PC-3 (cell line): ENCODE measurements at regions not wholly inside any gene's neighbourhood (a gene's known extent, or its start where the extent isn't known, plus 50 kb on each side); places are given as distances from the start of the nearest gene placed in this dataset.

Experiments
- ATAC-seq: fragments of 200-7000 bp; cut with Tn5 transposase; 2 replicates; pipeline ENCODE4 v1.9.1; 2020; ENCODE audit warnings: mild to moderate bottlenecking, moderate library complexity
- BruUV-seq: library from RNA; stranded (reverse); fragments of 400-500 nt; replicated peaks from 2 replicates; lab custom pipeline; 2021; lab: Mats Ljungman, UMichigan
- CTCF ChIA-PET: fragments of 300-600 bp; sonication (Branson Sonifier 250); formaldehyde crosslinking; loops from one replicate; lab custom pipeline; 2022; ENCODE audit warnings: antibody characterized with exemption; lab: Charles Lee
- POLR2A ChIA-PET: fragments of 300-600 bp; sonication (Branson Sonifier 250); formaldehyde crosslinking; loops from one replicate; lab custom pipeline; 2022; ENCODE audit warnings: antibody characterized with exemption; ENCODE audit not compliant: unreplicated experiment; lab: Charles Lee
- DNase-seq: peaks from one replicate; pipeline ENCODE4 v3.0.0-alpha.2; 2015
- H2AFZ ChIP-seq: fragments of 300-600 bp; sonication (generic); 2 replicates; pipeline ENCODE4 v1.6.0; 2016; ENCODE audit warnings: antibody characterized with exemption, low read length
- H3F3A ChIP-seq: fragments of 300-600 bp; sonication (generic); one replicate; pipeline ENCODE4 v1.6.0; 2017; ENCODE audit warnings: antibody characterized with exemption, low read length, control low read depth, mild to moderate bottlenecking; ENCODE audit not compliant: unreplicated experiment
- H3K27ac ChIP-seq: fragments of 300-600 bp; sonication (generic); 2 replicates; pipeline ENCODE4 v1.5.1; 2016; ENCODE audit warnings: mild to moderate bottlenecking, low read length
- H3K27me3 ChIP-seq: fragments of 300-600 bp; sonication (generic); 2 replicates; pipeline ENCODE4 v1.6.1; 2016; ENCODE audit warnings: low read length, mixed read lengths
- H3K36me3 ChIP-seq: fragments of 300-600 bp; sonication (generic); 2 replicates; pipeline ENCODE4 v1.6.1; 2016; ENCODE audit warnings: low read depth, mixed run types, low read length, mixed read lengths
- H3K4me1 ChIP-seq: fragments of 300-600 bp; sonication (generic); 2 replicates; pipeline ENCODE4 v1.5.1; 2016; ENCODE audit warnings: low read length; ENCODE audit not compliant: insufficient read depth
- H3K4me2 ChIP-seq: fragments of 300-600 bp; sonication (generic); 2 replicates; pipeline ENCODE4 v1.6.0; 2016; ENCODE audit warnings: low read length
- H3K4me3 ChIP-seq: fragments of 300-600 bp; sonication (generic); 2 replicates; pipeline ENCODE4 v1.5.1; 2016; ENCODE audit warnings: mild to moderate bottlenecking, low read length, mixed read lengths
- H3K79me2 ChIP-seq: fragments of 300-600 bp; sonication (generic); 2 replicates; pipeline ENCODE4 v1.6.1; 2017; ENCODE audit warnings: low read length, mixed read lengths
- H3K9ac ChIP-seq: fragments of 300-600 bp; sonication (generic); 2 replicates; pipeline ENCODE4 v1.6.0; 2016; ENCODE audit warnings: mild to moderate bottlenecking, low read length
- H3K9me2 ChIP-seq: fragments of 300-600 bp; sonication (generic); replicated peaks from 2 replicates; pipeline ENCODE4 v1.6.1; 2016; ENCODE audit warnings: mixed run types, low read length, mixed read lengths
- H3K9me3 ChIP-seq: fragments of 300-600 bp; sonication (generic); 2 replicates; pipeline ENCODE4 v1.6.1; 2016; ENCODE audit warnings: low read length, mixed read lengths
- H4K20me1 ChIP-seq: fragments of 300-600 bp; sonication (generic); 2 replicates; pipeline ENCODE4 v1.6.1; 2016; ENCODE audit warnings: low read length, mixed read lengths
- EZH2 ChIP-seq: fragments of 300-600 bp; sonication (generic); IDR thresholded peaks from one replicate; pipeline ENCODE4 v1.6.1; 2017; ENCODE audit warnings: antibody characterized with exemption, mild to moderate bottlenecking, low read length; ENCODE audit not compliant: unreplicated experiment
- EZH2phosphoT487 ChIP-seq: fragments of 300-600 bp; sonication (generic); IDR thresholded peaks from 2 replicates; pipeline ENCODE4 v1.6.1; 2018; ENCODE audit warnings: mild to moderate bottlenecking, antibody characterized with exemption, low read length, borderline replicate concordance
- intact Hi-C: fragments of 100-400 bp; cut with micrococcal nuclease; formaldehyde crosslinking; loops from 2 replicates; pipeline ENCODE4 v1.9.0; 2023
- TF ChIP-seq, protein P1 (sequence below): fragments of 300-600 bp; sonication (generic); conservative IDR thresholded peaks from 2 replicates; pipeline ENCODE4 v1.5.1; 2017; ENCODE audit warnings: antibody characterized with exemption, low read depth, mild to moderate bottlenecking, low read length

DNA sequence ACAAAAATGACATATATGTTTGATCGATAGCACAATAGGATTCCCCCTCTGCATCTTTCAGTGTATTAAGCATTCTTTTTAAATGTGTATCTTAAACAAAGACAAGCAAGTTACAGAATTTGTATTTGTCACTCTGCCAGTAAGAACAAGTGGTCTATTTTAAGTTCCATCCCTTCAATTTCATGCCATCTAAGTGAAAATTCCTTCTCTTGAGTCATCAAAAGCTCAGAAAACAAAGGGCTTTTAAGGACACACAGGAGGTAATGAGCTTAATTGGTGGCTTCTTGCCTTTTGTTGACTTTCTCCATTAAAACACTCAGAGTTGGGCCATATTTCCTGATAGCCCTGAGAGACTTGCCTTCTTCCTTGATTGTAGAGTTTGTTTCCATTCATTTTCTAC is 547.8 kb downstream of the TENT5A start:
- H3K9me3 ChIP-seq: no peaks in the 10 kb centered on the region
- POLR2A ChIA-PET: no interaction called here
- no TSS peak for BruUV-seq
- H3K4me2 ChIP-seq: no peak overlapping the region
- H3F3A ChIP-seq: no peaks in the 10 kb centered on the region
- no peak for DNase-seq
- no peak overlapping the region for H3K4me3 ChIP-seq
- H4K20me1 ChIP-seq: no peaks in the 10 kb centered on the region
- H3K27ac ChIP-seq: no peak overlapping the region
- H3K9ac ChIP-seq: no peak overlapping the region
- no peaks in the 10 kb centered on the region for H3K9me2 ChIP-seq
- CTCF ChIA-PET: no interaction called here
- H2AFZ ChIP-seq: no peak overlapping the region
- ATAC-seq: no peak
- TF ChIP-seq EZH2phosphoT487: no peak
- TF ChIP-seq, protein P1, sequence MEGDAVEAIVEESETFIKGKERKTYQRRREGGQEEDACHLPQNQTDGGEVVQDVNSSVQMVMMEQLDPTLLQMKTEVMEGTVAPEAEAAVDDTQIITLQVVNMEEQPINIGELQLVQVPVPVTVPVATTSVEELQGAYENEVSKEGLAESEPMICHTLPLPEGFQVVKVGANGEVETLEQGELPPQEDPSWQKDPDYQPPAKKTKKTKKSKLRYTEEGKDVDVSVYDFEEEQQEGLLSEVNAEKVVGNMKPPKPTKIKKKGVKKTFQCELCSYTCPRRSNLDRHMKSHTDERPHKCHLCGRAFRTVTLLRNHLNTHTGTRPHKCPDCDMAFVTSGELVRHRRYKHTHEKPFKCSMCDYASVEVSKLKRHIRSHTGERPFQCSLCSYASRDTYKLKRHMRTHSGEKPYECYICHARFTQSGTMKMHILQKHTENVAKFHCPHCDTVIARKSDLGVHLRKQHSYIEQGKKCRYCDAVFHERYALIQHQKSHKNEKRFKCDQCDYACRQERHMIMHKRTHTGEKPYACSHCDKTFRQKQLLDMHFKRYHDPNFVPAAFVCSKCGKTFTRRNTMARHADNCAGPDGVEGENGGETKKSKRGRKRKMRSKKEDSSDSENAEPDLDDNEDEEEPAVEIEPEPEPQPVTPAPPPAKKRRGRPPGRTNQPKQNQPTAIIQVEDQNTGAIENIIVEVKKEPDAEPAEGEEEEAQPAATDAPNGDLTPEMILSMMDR: no peak
- TF ChIP-seq EZH2: no peak
- H3K79me2 ChIP-seq: no peaks in the 10 kb centered on the region
- no peaks in the 10 kb centered on the region for H3K27me3 ChIP-seq
- no peaks in the 10 kb centered on the region for H3K4me1 ChIP-seq
- no peaks in the 10 kb centered on the region for H3K36me3 ChIP-seq
- intact Hi-C loops: no loop called here

- no TSS peak for BruUV-seq
- Histone ChIP-seq H3K27me3 (no peaks in the 10 kb centered on the region), H3K79me2 (no peaks in the 10 kb centered on the region), H3K9me2 (no peaks in the 10 kb centered on the region), H4K20me1 (no peaks in the 10 kb centered on the region), H3K9ac (no peak overlapping the region), H3K4me3 (no peak overlapping the region), H2AFZ (no peak overlapping the region), H3F3A (no peaks in the 10 kb centered on the region), H3K27ac (no peak overlapping the region), H3K4me1 (no peaks in the 10 kb centered on the region), H3K36me3 (no peaks in the 10 kb centered on the region), H3K9me3 (no peaks in the 10 kb centered on the region), H3K4me2 (no peak overlapping the region)
- ATAC-seq: no peak
- CTCF ChIA-PET: no interaction called here
- TF ChIP-seq EZH2phosphoT487 (no peak), EZH2 (no peak)
- TF ChIP-seq, protein P1: no peak
- POLR2A ChIA-PET: no interaction called here
- intact Hi-C loops: no loop called here
- no peak for DNase-seq
These were observed 558.1 kb downstream of the TENT5A start for GRCh38 chr6:81194374-81194773.

- H3K4me3 ChIP-seq: no peak overlapping the region
- H3F3A ChIP-seq: no peaks in the 10 kb centered on the region
- ChIA-PET POLR2A (no interaction called here), CTCF (no interaction called here)
- no peaks in the 10 kb centered on the region for H3K9me2 ChIP-seq
- no peaks in the 10 kb centered on the region for H3K9me3 ChIP-seq
- no peak overlapping the region for H2AFZ ChIP-seq
- H3K79me2 ChIP-seq: no peaks in the 10 kb centered on the region
- no peak for DNase-seq
- intact Hi-C loops: no loop called here
- no peak overlapping the region for H3K4me2 ChIP-seq
- no TSS peak for BruUV-seq
- no peak overlapping the region for H3K9ac ChIP-seq
- H3K27ac ChIP-seq: no peak overlapping the region
- no peaks in the 10 kb centered on the region for H3K4me1 ChIP-seq
- no peaks in the 10 kb centered on the region for H4K20me1 ChIP-seq
- TF ChIP-seq EZH2 (no peak), EZH2phosphoT487 (no peak)
- TF ChIP-seq, protein P1: no peak
- no peaks in the 10 kb centered on the region for H3K27me3 ChIP-seq
- peak; percentile 54 for ATAC-seq
- no peaks in the 10 kb centered on the region for H3K36me3 ChIP-seq
These were observed 580.3 kb downstream of the TENT5A start for GRCh38 chr6:81172056-81172740.
